Mesendoderm (in vitro differentiated cells): ENCODE measurements at regions not wholly inside any gene's neighbourhood (a gene's known extent, or its start where the extent isn't known, plus 50 kb on each side); places are given as distances from the start of the nearest gene placed in this dataset.

Source experiments
- DNase-seq: peaks from one replicate; pipeline ENCODE4 v3.0.0; 2013
- H2AK5ac ChIP-seq: 2 replicates; pipeline ENCODE4 v1.6.1; 2013; ENCODE audit warnings: low read length, inconsistent platforms
- H2BK120ac ChIP-seq: 2 replicates; pipeline ENCODE4 v1.6.1; 2013; ENCODE audit warnings: low read depth, mild to moderate bottlenecking, low read length, moderate library complexity, mixed read lengths
- H2BK15ac ChIP-seq: replicated peaks from 2 replicates; pipeline ENCODE4 v1.6.1; 2013; ENCODE audit warnings: low read depth, mild to moderate bottlenecking, moderate library complexity
- H2BK5ac ChIP-seq: 2 replicates; pipeline ENCODE4 v1.6.1; 2013; ENCODE audit warnings: low read length, inconsistent platforms
- H3K18ac ChIP-seq: 2 replicates; pipeline ENCODE4 v1.6.1; 2013; ENCODE audit warnings: mild to moderate bottlenecking, low read length, mixed read lengths
- H3K23ac ChIP-seq: one replicate; pipeline ENCODE4 v1.6.1; 2013; ENCODE audit warnings: low read length
- H3K27ac ChIP-seq: 2 replicates; pipeline ENCODE4 v1.5.1; 2013; ENCODE audit warnings: low read depth, mild to moderate bottlenecking, inconsistent platforms, low read length, moderate library complexity
- H3K27me3 ChIP-seq: 2 replicates; pipeline ENCODE4 v1.6.1; 2013; ENCODE audit warnings: low read length, control low read depth, mild to moderate bottlenecking, inconsistent platforms; ENCODE audit not compliant: insufficient read depth, poor library complexity
- H3K36me3 ChIP-seq: 2 replicates; pipeline ENCODE4 v1.6.1; 2013; ENCODE audit warnings: low read length, inconsistent platforms; ENCODE audit not compliant: control insufficient read depth, insufficient read depth
- H3K4ac ChIP-seq: one replicate; pipeline ENCODE4 v1.6.1; 2013; ENCODE audit warnings: low read depth, mild to moderate bottlenecking, low read length, moderate library complexity
- H3K4me1 ChIP-seq: 2 replicates; pipeline ENCODE4 v1.6.1; 2013; ENCODE audit warnings: low read depth, low read length, inconsistent platforms; ENCODE audit not compliant: control insufficient read depth
- H3K4me2 ChIP-seq: 2 replicates; pipeline ENCODE4 v1.6.1; 2013; ENCODE audit warnings: low read length
- H3K4me3 ChIP-seq: 2 replicates; pipeline ENCODE4 v1.5.1; 2013; ENCODE audit warnings: mild to moderate bottlenecking, low read length
- H3K56ac ChIP-seq: one replicate; pipeline ENCODE4 v1.6.1; 2013; ENCODE audit warnings: low read length
- H3K79me1 ChIP-seq: 2 replicates; pipeline ENCODE4 v1.6.1; 2013; ENCODE audit warnings: low read length, inconsistent platforms
- H3K79me2 ChIP-seq: 2 replicates; pipeline ENCODE4 v1.6.1; 2013; ENCODE audit warnings: mild to moderate bottlenecking, low read length; ENCODE audit not compliant: control insufficient read depth, insufficient read depth
- H3K9ac ChIP-seq: 2 replicates; pipeline ENCODE4 v1.6.1; 2013; ENCODE audit warnings: low read length, inconsistent platforms
- H4K5ac ChIP-seq: one replicate; pipeline ENCODE4 v1.6.1; 2013; ENCODE audit warnings: low read length
- H4K8ac ChIP-seq: one replicate; pipeline ENCODE4 v1.6.1; 2013; ENCODE audit warnings: low read depth, mild to moderate bottlenecking, control low read depth, low read length, moderate library complexity
- WGBS: extraction: QIAGEN DNeasy Blood & Tissue Kit; methylation state at CpG from one replicate; pipeline ENCODE4 v1.1.7; 2013; ENCODE audit warnings: low lambda C conversion rate, missing lambda C conversion rate; ENCODE audit not compliant: insufficient coverage; ENCODE audit errors: extremely low coverage; 5-methylcytosine and 5-hydroxymethylcytosine counted together

GRCh38 chr11:37957717-37958116 lies 1359.7 kb upstream of the RAG2 start:
- Histone ChIP-seq H3K18ac (no peak overlapping the region), H3K27me3 (no peaks in the 10 kb centered on the region), H2BK120ac (no peak overlapping the region), H3K4me2 (no peak overlapping the region), H2AK5ac (no peak overlapping the region), H3K56ac (no peak overlapping the region), H3K4ac (no peak overlapping the region), H4K8ac (no peak overlapping the region), H2BK15ac (no peak overlapping the region), H4K5ac (no peak overlapping the region), H3K23ac (no peak overlapping the region), H3K36me3 (no peaks in the 10 kb centered on the region), H3K79me2 (no peaks in the 10 kb centered on the region), H3K27ac (no peak overlapping the region), H3K4me1 (no peaks in the 10 kb centered on the region), H3K4me3 (no peak overlapping the region), H3K9ac (no peak overlapping the region), H2BK5ac (no peak overlapping the region), H3K79me1 (no peaks in the 10 kb centered on the region)
- WGBS: no CpG with 5 or more reads among the region's 1 CpG
- DNase-seq: no peak

GRCh38 chr11:37951996-37952395 lies 1354.0 kb upstream of the RAG2 start:
- DNase-seq: no peak
- no peak overlapping the region for H3K9ac ChIP-seq
- no peak overlapping the region for H2BK5ac ChIP-seq
- no peak overlapping the region for H3K4me3 ChIP-seq
- H3K4ac ChIP-seq: no peak overlapping the region
- H3K4me2 ChIP-seq: no peak overlapping the region
- H3K79me1 ChIP-seq: no peaks in the 10 kb centered on the region
- no peak overlapping the region for H4K5ac ChIP-seq
- no peaks in the 10 kb centered on the region for H3K36me3 ChIP-seq
- no peak overlapping the region for H3K18ac ChIP-seq
- WGBS: no CpG with 5 or more reads among the region's 2 CpGs
- no peak overlapping the region for H2BK15ac ChIP-seq
- H2BK120ac ChIP-seq: no peak overlapping the region
- no peaks in the 10 kb centered on the region for H3K79me2 ChIP-seq
- H3K23ac ChIP-seq: no peak overlapping the region
- no peaks in the 10 kb centered on the region for H3K4me1 ChIP-seq
- H4K8ac ChIP-seq: no peak overlapping the region
- no peak overlapping the region for H3K56ac ChIP-seq
- no peak overlapping the region for H2AK5ac ChIP-seq
- no peaks in the 10 kb centered on the region for H3K27me3 ChIP-seq
- no peak overlapping the region for H3K27ac ChIP-seq

- H3K27me3 ChIP-seq: no peaks in the 10 kb centered on the region
- H3K79me1 ChIP-seq: no peaks in the 10 kb centered on the region
- H3K4me1 ChIP-seq: no peaks in the 10 kb centered on the region
- H4K5ac ChIP-seq: no peak overlapping the region
- H3K4me2 ChIP-seq: no peak overlapping the region
- no peak overlapping the region for H3K23ac ChIP-seq
- H3K4ac ChIP-seq: no peak overlapping the region
- no CpG with 5 or more reads among the region's 3 CpGs for WGBS
- H2BK15ac ChIP-seq: no peak overlapping the region
- H3K36me3 ChIP-seq: no peaks in the 10 kb centered on the region
- H2AK5ac ChIP-seq: no peak overlapping the region
- DNase-seq: no peak
- no peaks in the 10 kb centered on the region for H3K79me2 ChIP-seq
- H3K56ac ChIP-seq: no peak overlapping the region
- no peak overlapping the region for H4K8ac ChIP-seq
- H2BK5ac ChIP-seq: no peak overlapping the region
- H3K18ac ChIP-seq: no peak overlapping the region
- H3K9ac ChIP-seq: no peak overlapping the region
- H3K27ac ChIP-seq: no peak overlapping the region
- H2BK120ac ChIP-seq: no peak overlapping the region
- no peak overlapping the region for H3K4me3 ChIP-seq
These were observed 1350.2 kb upstream of the RAG2 start for GRCh38 chr11:37948258-37948657.

GRCh38 chr11:37947821-37948220 lies 1349.8 kb upstream of the RAG2 start:
- H3K27ac ChIP-seq: no peak overlapping the region
- no peak overlapping the region for H2BK15ac ChIP-seq
- H2AK5ac ChIP-seq: no peak overlapping the region
- H3K4me3 ChIP-seq: no peak overlapping the region
- H4K8ac ChIP-seq: no peak overlapping the region
- no peak overlapping the region for H3K9ac ChIP-seq
- no peaks in the 10 kb centered on the region for H3K27me3 ChIP-seq
- no peak overlapping the region for H3K56ac ChIP-seq
- no peaks in the 10 kb centered on the region for H3K79me2 ChIP-seq
- no peak overlapping the region for H3K4me2 ChIP-seq
- H3K23ac ChIP-seq: no peak overlapping the region
- H3K79me1 ChIP-seq: no peaks in the 10 kb centered on the region
- WGBS: no CpG with 5 or more reads among the region's 3 CpGs
- no peaks in the 10 kb centered on the region for H3K36me3 ChIP-seq
- H3K18ac ChIP-seq: no peak overlapping the region
- no peaks in the 10 kb centered on the region for H3K4me1 ChIP-seq
- no peak overlapping the region for H2BK120ac ChIP-seq
- H2BK5ac ChIP-seq: no peak overlapping the region
- no peak overlapping the region for H4K5ac ChIP-seq
- H3K4ac ChIP-seq: no peak overlapping the region
- no peak for DNase-seq

GRCh38 chr11:37946155-37946766 lies 1348.2 kb upstream of the RAG2 start:
- Histone ChIP-seq H3K4ac (no peak overlapping the region), H3K4me2 (no peak overlapping the region), H3K79me1 (no peaks in the 10 kb centered on the region), H2BK5ac (no peak overlapping the region), H3K56ac (no peak overlapping the region), H3K9ac (no peak overlapping the region), H3K23ac (no peak overlapping the region), H3K36me3 (no peaks in the 10 kb centered on the region), H3K4me1 (no peaks in the 10 kb centered on the region), H3K27ac (no peak overlapping the region), H3K18ac (no peak overlapping the region), H3K79me2 (no peaks in the 10 kb centered on the region), H2AK5ac (no peak overlapping the region), H2BK120ac (no peak overlapping the region), H3K27me3 (no peaks in the 10 kb centered on the region), H2BK15ac (no peak overlapping the region), H3K4me3 (no peak overlapping the region), H4K5ac (no peak overlapping the region), H4K8ac (no peak overlapping the region)
- WGBS: no CpG with 5 or more reads among the region's 4 CpGs
- peak; percentile 83 for DNase-seq

GRCh38 chr11:37942081-37942480 lies 1344.0 kb upstream of the RAG2 start:
- H2BK120ac ChIP-seq: no peak overlapping the region
- no peak overlapping the region for H3K18ac ChIP-seq
- no peaks in the 10 kb centered on the region for H3K79me1 ChIP-seq
- H3K56ac ChIP-seq: no peak overlapping the region
- no peak overlapping the region for H4K8ac ChIP-seq
- H3K4me1 ChIP-seq: no peaks in the 10 kb centered on the region
- DNase-seq: no peak
- no peak overlapping the region for H3K9ac ChIP-seq
- no CpG with 5 or more reads among the region's 2 CpGs for WGBS
- H3K36me3 ChIP-seq: no peaks in the 10 kb centered on the region
- H2AK5ac ChIP-seq: no peak overlapping the region
- H3K4me2 ChIP-seq: no peak overlapping the region
- no peak overlapping the region for H3K27ac ChIP-seq
- no peak overlapping the region for H3K4me3 ChIP-seq
- H4K5ac ChIP-seq: no peak overlapping the region
- H3K79me2 ChIP-seq: no peaks in the 10 kb centered on the region
- H3K4ac ChIP-seq: no peak overlapping the region
- H3K27me3 ChIP-seq: no peaks in the 10 kb centered on the region
- H2BK15ac ChIP-seq: no peak overlapping the region
- no peak overlapping the region for H2BK5ac ChIP-seq
- no peak overlapping the region for H3K23ac ChIP-seq
